B cell (primary cell): ENCODE measurements at regions not wholly inside any gene's neighbourhood (a gene's known extent, or its start where the extent isn't known, plus 50 kb on each side); places are given as distances from the start of the nearest gene placed in this dataset.

Experiments used
- ATAC-seq: fragments of 200-7000 bp; cut with Tn5 transposase; one replicate; pipeline ENCODE4 v1.10.0; 2021; ENCODE audit warnings: low read depth, mild to moderate bottlenecking, moderate number of reproducible peaks, moderate library complexity
- CTCF ChIA-PET: fragments of 350-600 bp; sonication (Branson Sonifier 250); formaldehyde crosslinking; loops from one replicate; lab custom pipeline; 2021; ENCODE audit warnings: antibody characterized with exemption, inconsistent platforms; lab: Charles Lee
- POLR2A ChIA-PET: fragments of 350-600 bp; sonication (Branson Sonifier 250); formaldehyde crosslinking; loops from one replicate; lab custom pipeline; 2021; ENCODE audit warnings: antibody characterized with exemption; lab: Charles Lee
- DNase-seq: peaks from one replicate; pipeline ENCODE4 v3.0.0; 2013
- H2AFZ ChIP-seq: 2 replicates; pipeline ENCODE4 v1.6.1; 2012; ENCODE audit warnings: mild to moderate bottlenecking, low read depth, low read length; ENCODE audit not compliant: insufficient read depth, poor library complexity, severe bottlenecking
- H3K27ac ChIP-seq, 2 donors: 1 replicate in 1 of 2; 2 replicates in 1 of 2; pipeline ENCODE4 v1.5.1; 2012 to 2013; ENCODE audit warnings: low read length in 2 of 2, mild to moderate bottlenecking in 2 of 2, moderate library complexity in 1 of 2
- H3K27me3 ChIP-seq, 4 experiments: fragments of 200-600 bp in 1 of 4; sonication (generic) in 1 of 4; replicated peaks in 1 of 4; 1 replicate in 2 of 4; 2 replicates in 2 of 4; pipeline versions ENCODE4 v1.6.1 to v1.7.0; 2013 to 2016; ENCODE audit warnings: low read length in 3 of 4, mild to moderate bottlenecking in 2 of 4, mixed read lengths in 1 of 4, moderate library complexity in 1 of 4; ENCODE audit not compliant: insufficient read depth in 4 of 4, control insufficient read depth in 3 of 4; ENCODE audit errors: control extremely low read depth in 1 of 4
- H3K36me3 ChIP-seq, 2 experiments: replicated peaks in 1 of 2; 1 replicate in 1 of 2; 2 replicates in 1 of 2; pipeline versions ENCODE4 v1.6.1 to v1.7.1; 2013; ENCODE audit warnings: low read length in 1 of 2; ENCODE audit not compliant: insufficient read depth in 2 of 2, control insufficient read depth in 1 of 2; ENCODE audit errors: control extremely low read depth in 1 of 2, extremely low read depth in 1 of 2
- H3K4me1 ChIP-seq, 2 donors: fragments of 200-600 bp in 1 of 2; sonication (generic) in 1 of 2; 1 replicate in 1 of 2; 2 replicates in 1 of 2; pipeline versions ENCODE4 v1.5.1 to v1.6.1; 2013 to 2017; ENCODE audit warnings: low read length in 2 of 2; ENCODE audit not compliant: control insufficient read depth in 2 of 2, insufficient read depth in 2 of 2
- H3K4me2 ChIP-seq: replicated peaks from 2 replicates; pipeline ENCODE3; 2012; ENCODE audit warnings: mild to moderate bottlenecking, low read depth, low read length; ENCODE audit not compliant: poor library complexity, severe bottlenecking
- H3K4me3 ChIP-seq, 5 experiments: fragments of 200-600 bp in 1 of 5; sonication (generic) in 1 of 5; 1 replicate in 3 of 5; 2 replicates in 2 of 5; pipeline versions ENCODE4 v1.5.1 to v1.7.0; 2011 to 2016; ENCODE audit warnings: low read length in 4 of 5, mild to moderate bottlenecking in 4 of 5, low read depth in 2 of 5, control low read depth in 1 of 5, moderate library complexity in 1 of 5; ENCODE audit not compliant: insufficient read depth in 1 of 5; ENCODE audit errors: control extremely low read depth in 1 of 5, extremely low read depth in 1 of 5
- H3K79me2 ChIP-seq: fragments of 200-600 bp; sonication (generic); one replicate; pipeline ENCODE4 v1.6.0; 2016; ENCODE audit warnings: low read length; ENCODE audit not compliant: control insufficient read depth, insufficient read depth
- H3K9ac ChIP-seq: fragments of 200-600 bp; sonication (generic); 2 replicates; pipeline ENCODE4 v1.6.1; 2017; ENCODE audit warnings: mild to moderate bottlenecking, low read length, moderate library complexity
- H3K9me3 ChIP-seq, 3 donors: one replicate each; pipeline versions ENCODE4 v1.6.1 to v1.7.1; 2013; ENCODE audit warnings: low read length in 2 of 3; ENCODE audit not compliant: control insufficient read depth in 2 of 3, insufficient read depth in 1 of 3; ENCODE audit errors: control extremely low read depth in 1 of 3
- H4K20me1 ChIP-seq: 2 replicates; pipeline ENCODE4 v1.6.0; 2012; ENCODE audit warnings: mild to moderate bottlenecking, low read length; ENCODE audit not compliant: insufficient read depth, control insufficient read depth, poor library complexity, severe bottlenecking
- H3K27ac Mint-ChIP-seq: one replicate; pipeline ENCODE4 v1.8.0; 2021; ENCODE audit warnings: mixed read lengths
- H3K27me3 Mint-ChIP-seq: one replicate; pipeline ENCODE4 v1.8.0; 2021; ENCODE audit warnings: mixed read lengths
- H3K4me1 Mint-ChIP-seq: one replicate; pipeline ENCODE4 v1.8.0; 2021; ENCODE audit warnings: mixed read lengths
- H3K4me3 Mint-ChIP-seq: one replicate; pipeline ENCODE4 v1.8.0; 2021; ENCODE audit warnings: mixed read lengths
- H3K9me3 Mint-ChIP-seq: one replicate; pipeline ENCODE4 v1.8.0; 2022; ENCODE audit warnings: mixed read lengths; ENCODE audit not compliant: insufficient read depth
- EZH2 ChIP-seq: IDR thresholded peaks from 2 replicates; pipeline ENCODE4 v1.6.1; 2012; ENCODE audit warnings: borderline replicate concordance, low read depth, mild to moderate bottlenecking, moderate library complexity, low read length; ENCODE audit not compliant: insufficient read depth, poor library complexity, severe bottlenecking
- WGBS: methylation state at CpG from one replicate; pipeline ENCODE4 v1.1.5; 2013; ENCODE audit warnings: missing lambda C conversion rate; ENCODE audit not compliant: insufficient coverage; 5-methylcytosine and 5-hydroxymethylcytosine counted together
- intact Hi-C: fragments of 100-400 bp; cut with micrococcal nuclease; formaldehyde crosslinking; loops from one replicate; pipeline ENCODE4 v1.10.0; 2022
- TF ChIP-seq, protein P1 (sequence below): fragments of 200-600 bp; IDR thresholded peaks from one replicate; pipeline ENCODE4 v1.8.0; 2022; ENCODE audit warnings: antibody characterized with exemption, mild to moderate bottlenecking

DNA sequence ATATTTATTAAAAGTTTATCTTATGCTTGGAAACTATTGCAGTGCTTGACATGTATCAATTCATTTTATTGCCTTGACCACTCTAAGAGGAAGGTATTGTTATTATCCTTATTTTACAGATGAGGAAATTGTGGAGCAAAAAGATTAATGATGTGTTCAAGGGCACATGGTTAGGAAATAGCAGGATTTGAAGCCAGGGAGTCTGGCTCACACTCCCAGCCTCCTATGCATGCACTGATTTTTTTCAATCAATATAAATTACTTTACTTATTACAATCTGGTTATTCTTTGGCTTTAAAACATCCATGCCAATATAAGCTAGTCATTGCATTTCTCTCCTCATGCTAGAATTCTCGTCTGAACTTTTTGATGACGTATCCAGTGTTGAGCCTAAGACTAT, 94.2 kb upstream of the TBX5 start:
- Histone ChIP-seq H3K9ac (no peak overlapping the region), H3K27ac (no peak overlapping the region), H3K4me2 (no peak overlapping the region), H3K4me1 (no peaks in the 10 kb centered on the region), H3K27me3 (peaks cover 0 to 9% (median 4%) of the 10 kb centered on the region in 4 experiments), H4K20me1 (no peaks in the 10 kb centered on the region), H3K9me3 (no peaks in the 10 kb centered on the region), H3K79me2 (no peaks in the 10 kb centered on the region), H2AFZ (no peak overlapping the region), H3K36me3 (no peaks in the 10 kb centered on the region), H3K4me3 (no peak overlapping the region)
- H3K27me3 Mint-ChIP-seq = peaks cover 33% of the 10 kb centered on the region
- no peaks in the 10 kb centered on the region for H3K9me3 Mint-ChIP-seq
- TF ChIP-seq, protein P1, sequence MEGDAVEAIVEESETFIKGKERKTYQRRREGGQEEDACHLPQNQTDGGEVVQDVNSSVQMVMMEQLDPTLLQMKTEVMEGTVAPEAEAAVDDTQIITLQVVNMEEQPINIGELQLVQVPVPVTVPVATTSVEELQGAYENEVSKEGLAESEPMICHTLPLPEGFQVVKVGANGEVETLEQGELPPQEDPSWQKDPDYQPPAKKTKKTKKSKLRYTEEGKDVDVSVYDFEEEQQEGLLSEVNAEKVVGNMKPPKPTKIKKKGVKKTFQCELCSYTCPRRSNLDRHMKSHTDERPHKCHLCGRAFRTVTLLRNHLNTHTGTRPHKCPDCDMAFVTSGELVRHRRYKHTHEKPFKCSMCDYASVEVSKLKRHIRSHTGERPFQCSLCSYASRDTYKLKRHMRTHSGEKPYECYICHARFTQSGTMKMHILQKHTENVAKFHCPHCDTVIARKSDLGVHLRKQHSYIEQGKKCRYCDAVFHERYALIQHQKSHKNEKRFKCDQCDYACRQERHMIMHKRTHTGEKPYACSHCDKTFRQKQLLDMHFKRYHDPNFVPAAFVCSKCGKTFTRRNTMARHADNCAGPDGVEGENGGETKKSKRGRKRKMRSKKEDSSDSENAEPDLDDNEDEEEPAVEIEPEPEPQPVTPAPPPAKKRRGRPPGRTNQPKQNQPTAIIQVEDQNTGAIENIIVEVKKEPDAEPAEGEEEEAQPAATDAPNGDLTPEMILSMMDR = no peak
- TF ChIP-seq EZH2 = no peak
- 66% methylated on average over 2 of the region's 2 CpGs for WGBS
- no peaks in the 10 kb centered on the region for H3K4me1 Mint-ChIP-seq
- ATAC-seq (no peak), DNase-seq (no peak)
- no peak overlapping the region for H3K4me3 Mint-ChIP-seq
- H3K27ac Mint-ChIP-seq = no peak overlapping the region
- ChIA-PET CTCF (interaction anchor here (4.9 kb wide), 1 partner anchor 9 kb away, joined by 18 read pairs; no protein-coding TSS in a partner anchor), POLR2A (no interaction called here)
- intact Hi-C loops = no loop called here

DNA sequence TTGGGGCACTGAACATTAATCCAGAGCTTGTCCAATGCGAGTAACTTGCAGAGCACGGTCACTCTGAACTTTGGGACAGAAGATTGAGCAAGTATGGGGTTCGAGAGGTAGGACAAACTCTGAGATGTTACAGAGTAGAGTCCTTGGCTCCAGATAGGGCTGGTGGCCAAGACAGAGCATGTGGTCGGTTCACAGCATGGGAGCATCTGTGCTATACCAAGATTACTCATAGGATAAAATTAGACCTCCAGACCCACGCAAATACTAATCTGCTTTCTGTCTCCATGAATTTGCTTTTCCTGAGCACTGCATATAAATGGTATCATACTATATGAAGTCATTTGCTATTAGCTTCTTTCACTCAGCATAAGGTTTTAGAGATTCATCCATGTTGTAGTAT, 93.4 kb upstream of the TBX5 start:
- no peaks in the 10 kb centered on the region for H3K9me3 Mint-ChIP-seq
- Histone ChIP-seq H3K9me3 (no peaks in the 10 kb centered on the region), H3K4me2 (no peak overlapping the region), H3K27me3 (peaks cover 0 to 9% (median 4%) of the 10 kb centered on the region in 4 experiments), H3K79me2 (no peaks in the 10 kb centered on the region), H3K4me1 (no peaks in the 10 kb centered on the region), H3K4me3 (no peak overlapping the region), H3K27ac (no peak overlapping the region), H4K20me1 (no peaks in the 10 kb centered on the region), H2AFZ (no peak overlapping the region), H3K9ac (no peak overlapping the region), H3K36me3 (no peaks in the 10 kb centered on the region)
- no peak overlapping the region for H3K27ac Mint-ChIP-seq
- H3K4me3 Mint-ChIP-seq = no peak overlapping the region
- WGBS = 76% methylated on average over 4 of the region's 5 CpGs
- ATAC-seq = no peak
- no peaks in the 10 kb centered on the region for H3K4me1 Mint-ChIP-seq
- CTCF ChIA-PET = interaction anchor here (4.9 kb wide), 1 partner anchor 10 kb away, joined by 18 read pairs; no protein-coding TSS in a partner anchor
- no peak for TF ChIP-seq EZH2
- TF ChIP-seq, protein P1 = no peak
- POLR2A ChIA-PET = no interaction called here
- peaks cover 37% of the 10 kb centered on the region for H3K27me3 Mint-ChIP-seq
- intact Hi-C loops = no loop called here
- no peak for DNase-seq
